Liver (tissue), 3 donors: ENCODE measurements at regions not wholly inside any gene's neighbourhood (a gene's known extent, or its start where the extent isn't known, plus 50 kb on each side); places are given as distances from the start of the nearest gene placed in this dataset.

ENCODE experiments used
- HNF4A ChIP-seq, 2 donors: conservative IDR thresholded peaks; 2 replicates each; pipeline ENCODE4 v1.6.1; 2016; ENCODE audit warnings: antibody characterized with exemption in 2 of 2, mild to moderate bottlenecking in 2 of 2
- TF ChIP-seq, protein P1 (sequence below): fragments of 150-350 bp; IDR thresholded peaks from 2 replicates; pipeline ENCODE4 v1.5.1; 2017; ENCODE audit warnings: improper control_type of control experiment, low read depth, low read length; ENCODE audit not compliant: missing input control
- donor health status: healthy.
- donor health status: healthy.

DNA sequence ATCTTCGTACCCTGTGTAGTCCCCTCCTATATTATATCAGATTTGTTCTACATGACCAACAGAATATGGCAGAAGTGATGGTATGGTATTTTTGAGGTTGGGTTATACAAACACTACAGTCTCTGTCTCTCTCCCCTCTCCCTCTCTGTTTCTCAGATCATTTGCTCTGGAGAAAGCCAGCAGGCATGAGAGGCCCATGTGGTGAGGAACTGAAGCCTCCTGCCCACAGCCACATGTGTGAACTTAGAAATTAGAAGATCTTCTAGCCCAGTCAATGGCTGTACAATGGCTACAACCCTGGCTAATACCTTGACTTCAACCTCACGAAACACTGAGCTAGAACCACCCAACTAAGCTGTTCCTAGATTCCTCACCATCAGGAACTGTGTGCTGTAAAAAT is 250.6 kb downstream of the SMAD2 start:
- TF ChIP-seq, protein P1, sequence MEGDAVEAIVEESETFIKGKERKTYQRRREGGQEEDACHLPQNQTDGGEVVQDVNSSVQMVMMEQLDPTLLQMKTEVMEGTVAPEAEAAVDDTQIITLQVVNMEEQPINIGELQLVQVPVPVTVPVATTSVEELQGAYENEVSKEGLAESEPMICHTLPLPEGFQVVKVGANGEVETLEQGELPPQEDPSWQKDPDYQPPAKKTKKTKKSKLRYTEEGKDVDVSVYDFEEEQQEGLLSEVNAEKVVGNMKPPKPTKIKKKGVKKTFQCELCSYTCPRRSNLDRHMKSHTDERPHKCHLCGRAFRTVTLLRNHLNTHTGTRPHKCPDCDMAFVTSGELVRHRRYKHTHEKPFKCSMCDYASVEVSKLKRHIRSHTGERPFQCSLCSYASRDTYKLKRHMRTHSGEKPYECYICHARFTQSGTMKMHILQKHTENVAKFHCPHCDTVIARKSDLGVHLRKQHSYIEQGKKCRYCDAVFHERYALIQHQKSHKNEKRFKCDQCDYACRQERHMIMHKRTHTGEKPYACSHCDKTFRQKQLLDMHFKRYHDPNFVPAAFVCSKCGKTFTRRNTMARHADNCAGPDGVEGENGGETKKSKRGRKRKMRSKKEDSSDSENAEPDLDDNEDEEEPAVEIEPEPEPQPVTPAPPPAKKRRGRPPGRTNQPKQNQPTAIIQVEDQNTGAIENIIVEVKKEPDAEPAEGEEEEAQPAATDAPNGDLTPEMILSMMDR: no peak
- TF ChIP-seq HNF4A (conservative IDR thresholded peaks at IDR 0.05): no peak
